Right lung (tissue), 2 donors: ENCODE measurements at regions not wholly inside any gene's neighbourhood (a gene's known extent, or its start where the extent isn't known, plus 50 kb on each side); places are given as distances from the start of the nearest gene placed in this dataset.
"Not testable (repeated sequence)": the region's sequence is repeated elsewhere in the genome, so short reads cannot be mapped to it uniquely, and the experiment has no call there.

Experiments used
- DNase-seq, 2 donors: peaks; one replicate each; pipeline ENCODE4 v3.0.0-alpha.2; 2013

DNA sequence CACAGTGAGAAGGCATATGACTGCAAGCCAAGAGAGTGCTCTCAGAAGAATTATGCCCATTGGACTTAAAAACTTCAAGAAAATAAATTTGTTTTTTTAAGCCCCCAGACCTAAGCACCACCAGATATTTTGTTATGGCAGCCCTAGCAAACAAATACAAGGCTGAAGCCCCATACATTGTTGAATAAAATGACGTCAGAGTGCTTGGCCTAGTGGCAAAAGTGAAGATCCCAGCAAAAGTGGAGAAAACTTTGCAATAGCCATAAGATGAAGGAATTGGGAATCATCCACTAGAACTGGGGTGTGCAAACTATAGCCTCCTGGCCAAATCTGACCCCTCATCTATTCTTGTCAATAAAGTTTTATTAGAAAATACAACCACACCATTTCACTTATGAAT, 517.5 kb downstream of the IRS1 start:
- DNase-seq: no peak

GRCh38 chr2:226280136-226280535, 519.5 kb downstream of the IRS1 start:
- not testable (repeated sequence) for DNase-seq

- no peak for DNase-seq
Observed at GRCh38 chr2:226275215-226275614, 524.4 kb downstream of the IRS1 start.

DNA sequence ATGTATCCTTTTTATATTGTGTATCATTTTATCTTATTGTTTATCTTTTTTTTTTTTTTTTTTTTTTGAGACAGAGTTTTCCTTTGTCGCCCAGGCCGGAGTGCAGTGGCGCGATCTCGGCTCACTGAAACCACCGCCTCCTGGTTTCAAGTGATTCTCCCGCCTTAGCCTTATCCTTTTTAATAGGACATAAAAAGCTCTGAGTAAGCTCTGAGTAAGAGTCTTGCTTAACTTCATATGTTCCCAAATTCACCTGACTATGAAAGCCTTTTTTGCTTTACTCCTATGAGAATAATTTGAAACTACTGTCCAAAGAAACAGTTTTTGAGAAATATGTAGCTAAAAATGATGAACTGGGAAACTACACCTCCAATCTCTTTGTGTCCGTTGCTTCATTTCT, 525.5 kb downstream of the IRS1 start:
- no peak for DNase-seq

- no peak for DNase-seq
Observed at GRCh38 chr2:226273440-226273839, 526.2 kb downstream of the IRS1 start.

DNA sequence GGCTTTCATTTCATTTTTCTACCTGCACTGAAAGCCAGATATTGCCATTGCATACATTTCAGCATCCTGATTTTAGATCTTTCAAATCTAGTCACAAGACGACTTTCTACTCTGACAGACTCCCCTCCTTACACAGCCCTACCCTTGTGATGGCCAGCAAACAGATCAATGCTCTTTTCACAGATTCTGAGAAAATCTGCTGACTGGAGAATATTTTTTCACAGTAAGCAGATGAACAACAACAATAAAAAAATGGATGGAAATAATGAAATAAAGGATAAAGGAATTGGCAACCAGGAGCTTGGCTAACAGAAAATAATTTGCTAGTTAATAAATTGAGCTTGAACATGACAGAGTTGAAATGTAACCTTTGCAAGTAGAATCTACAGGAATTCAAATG, 527.2 kb downstream of the IRS1 start:
- no peak for DNase-seq

DNA sequence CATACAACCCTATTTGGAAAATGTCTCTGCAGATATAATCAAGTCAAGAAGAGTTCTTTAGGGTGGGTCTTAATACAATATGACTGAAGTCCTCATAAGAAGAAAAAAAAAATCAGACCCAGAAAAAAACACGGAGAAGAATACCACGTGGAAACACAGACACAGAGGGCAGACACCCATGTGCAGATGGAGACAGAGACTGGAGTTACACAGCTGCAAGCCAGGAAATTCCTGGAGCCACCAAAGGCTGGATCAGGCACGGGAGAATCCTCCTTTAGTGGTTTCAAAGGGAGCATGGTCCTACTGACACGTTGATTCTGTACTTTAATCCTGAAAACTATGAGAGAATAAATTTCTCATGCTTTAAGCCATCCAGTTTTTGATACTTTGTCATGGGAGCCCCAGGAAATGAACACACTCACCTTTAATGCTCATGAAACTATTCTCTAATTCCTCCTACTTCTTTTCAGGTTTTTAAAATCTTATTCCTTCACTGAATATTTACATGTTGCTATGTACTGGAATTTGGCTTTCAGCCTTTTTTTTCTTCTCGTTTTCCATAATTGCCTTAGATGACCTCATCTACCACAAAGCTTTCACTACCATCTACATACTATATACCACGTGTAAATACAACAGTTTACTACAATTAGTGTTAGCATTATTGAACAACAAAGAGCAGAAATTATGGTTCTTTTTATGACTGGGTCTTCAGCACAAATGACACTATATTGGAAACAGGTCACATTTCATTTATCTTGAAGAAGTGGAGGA, 529.1 kb downstream of the IRS1 start:
- DNase-seq: no peak

DNA sequence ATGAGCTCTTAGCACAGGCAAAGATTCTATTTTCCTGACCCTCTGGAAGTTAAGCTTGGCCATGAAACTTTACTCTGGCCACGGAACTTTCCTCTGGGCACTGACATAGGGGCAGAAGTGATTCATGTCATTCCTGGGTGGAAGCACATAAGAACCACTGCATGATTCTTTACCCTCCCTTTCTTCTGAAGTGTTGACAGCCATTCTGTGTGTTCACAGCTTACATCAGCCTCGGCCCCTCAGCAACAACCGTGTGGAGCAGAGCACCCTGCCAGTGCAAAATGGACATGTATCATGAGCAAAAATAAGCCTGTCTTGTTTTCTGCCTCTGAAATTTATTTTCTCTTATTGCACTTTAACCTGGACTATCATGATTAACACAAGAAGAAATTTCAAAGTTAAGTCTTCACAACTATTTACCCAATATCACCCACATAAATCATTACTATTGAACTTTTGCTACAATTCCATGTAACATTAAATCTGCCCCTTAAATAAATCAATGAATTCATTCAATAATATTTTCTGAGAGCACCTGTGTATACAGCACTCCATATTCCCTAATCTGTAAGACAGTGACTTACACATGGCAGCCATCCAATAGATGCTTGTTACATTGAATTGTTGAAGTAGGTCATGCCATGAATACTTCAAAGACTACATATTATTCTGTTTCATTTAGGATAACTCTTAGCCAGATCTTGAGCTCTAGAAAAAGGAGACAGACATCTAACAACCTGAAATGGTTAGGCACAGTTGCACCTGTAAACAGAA, 531.9 kb downstream of the IRS1 start:
- no peak for DNase-seq

GRCh38 chr2:226256709-226257376, 542.8 kb downstream of the IRS1 start:
- DNase-seq: no peak

- DNase-seq: no peak
Observed at GRCh38 chr2:226256237-226256636, 543.4 kb downstream of the IRS1 start.

DNA sequence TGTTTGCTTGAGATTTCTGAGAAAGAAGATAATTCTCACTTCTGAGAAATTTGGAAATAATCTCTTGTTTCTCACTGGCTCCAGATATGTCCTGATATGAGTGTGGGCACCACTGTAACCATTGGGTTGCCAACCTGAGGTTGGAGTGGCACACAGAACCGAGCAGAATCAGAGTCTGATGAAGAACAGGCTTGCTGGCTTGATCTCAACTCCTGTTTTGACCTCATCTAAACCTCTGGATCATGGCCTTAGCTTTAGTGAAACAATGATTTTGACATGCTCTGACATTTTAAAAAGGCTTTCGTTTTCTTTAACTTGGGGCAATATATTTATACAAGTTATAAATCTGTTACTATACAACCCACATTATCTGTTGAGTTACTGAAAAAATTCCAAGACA, 548.0 kb downstream of the IRS1 start:
- no peak for DNase-seq

- DNase-seq: no peak
Observed at GRCh38 chr2:226247289-226248275, 552.0 kb downstream of the IRS1 start.

DNA sequence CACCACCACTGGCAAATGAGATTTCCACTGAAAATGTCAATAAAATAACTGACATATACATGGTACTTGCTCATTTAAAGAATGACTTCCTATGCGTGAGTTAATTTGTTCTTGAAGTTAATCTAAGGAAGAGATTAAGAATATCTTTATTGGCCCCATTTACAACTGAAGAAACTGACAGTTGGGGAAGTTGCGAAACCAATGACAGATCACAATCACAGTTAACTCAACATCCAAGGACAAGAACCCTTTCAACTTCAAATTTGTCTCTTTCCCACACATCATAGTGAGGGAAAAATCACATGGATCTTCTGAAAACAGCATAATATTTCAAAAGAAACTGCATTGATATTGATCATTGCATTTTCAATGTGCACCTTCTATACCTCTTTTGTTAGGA, 565.4 kb downstream of the IRS1 start:
- no peak for DNase-seq

DNA sequence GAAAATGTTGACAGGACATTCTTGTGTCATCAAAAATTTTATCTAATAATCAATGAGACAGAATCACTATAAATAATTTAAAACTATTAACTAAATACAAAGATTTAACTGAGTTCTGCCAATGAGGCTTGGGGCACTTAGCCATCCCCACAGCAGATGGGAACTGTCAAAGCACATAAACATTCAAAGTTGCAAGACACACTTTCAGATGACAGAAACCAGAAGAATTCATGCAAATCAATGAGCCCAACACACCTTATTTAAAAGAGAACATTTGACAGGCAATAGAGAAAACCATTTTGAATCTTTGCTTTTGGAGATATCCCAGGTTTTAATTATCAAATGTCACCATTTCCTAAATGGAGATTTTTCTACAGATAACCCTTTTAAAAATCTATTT, 566.2 kb downstream of the IRS1 start:
- no peak for DNase-seq

GRCh38 chr2:226228080-226228479, 571.5 kb downstream of the IRS1 start:
- no peak for DNase-seq

- no peak for DNase-seq
Observed at GRCh38 chr2:226227341-226227740, 572.3 kb downstream of the IRS1 start.

- DNase-seq: no peak
Observed at GRCh38 chr2:226223704-226224103, 575.9 kb downstream of the IRS1 start.

DNA sequence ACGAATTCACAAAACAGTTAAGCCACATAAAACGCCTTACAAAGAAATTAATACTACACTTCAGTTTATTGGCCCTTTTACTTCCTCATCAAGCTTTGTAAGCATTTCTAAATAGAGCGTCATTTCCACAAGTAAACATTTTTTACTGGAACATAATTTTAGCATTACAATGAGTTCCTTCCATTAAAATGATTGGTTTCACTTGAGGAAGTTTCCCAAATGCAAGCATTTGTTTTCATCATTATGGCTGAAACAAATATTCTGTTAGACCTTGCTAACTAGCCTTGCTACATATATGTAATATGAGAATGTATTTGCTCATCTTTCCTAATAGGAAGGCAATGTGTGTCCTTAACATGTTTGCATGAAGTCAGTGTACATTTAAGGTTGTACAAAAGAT, 579.1 kb downstream of the IRS1 start:
- DNase-seq: no peak

DNA sequence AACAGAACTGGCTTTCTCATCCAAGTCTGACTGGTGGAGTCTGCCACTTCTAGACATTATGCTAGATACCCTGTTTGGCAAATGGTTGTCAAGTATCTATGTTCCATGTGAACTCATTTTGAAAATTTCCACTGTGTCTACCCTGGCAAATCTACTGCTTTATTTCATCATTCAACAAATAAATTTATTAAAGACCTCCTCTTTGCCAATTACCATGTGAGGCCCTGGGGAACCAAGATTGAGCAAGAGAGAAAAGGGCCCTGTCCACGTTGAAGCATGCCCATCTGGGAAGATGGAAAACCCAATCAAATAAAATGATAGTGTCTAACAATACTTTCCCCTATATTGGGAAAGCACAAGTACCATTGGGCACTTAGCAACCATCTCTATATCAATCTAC, 582.4 kb downstream of the IRS1 start:
- no peak for DNase-seq

GRCh38 chr2:226216575-226216974, 583.0 kb downstream of the IRS1 start:
- no peak for DNase-seq

GRCh38 chr2:226215902-226216503, 583.6 kb downstream of the IRS1 start:
- peak; percentile 32 to 33 for DNase-seq
